ENCODE measurements at regions not wholly inside any gene's neighbourhood (a gene's known extent, or its start where the extent isn't known, plus 50 kb on each side); places are given as distances from the start of the nearest gene placed in this dataset.
"Not testable (repeated sequence)": the region's sequence is repeated elsewhere in the genome, so short reads cannot be mapped to it uniquely, and the experiment has no call there.

DNA sequence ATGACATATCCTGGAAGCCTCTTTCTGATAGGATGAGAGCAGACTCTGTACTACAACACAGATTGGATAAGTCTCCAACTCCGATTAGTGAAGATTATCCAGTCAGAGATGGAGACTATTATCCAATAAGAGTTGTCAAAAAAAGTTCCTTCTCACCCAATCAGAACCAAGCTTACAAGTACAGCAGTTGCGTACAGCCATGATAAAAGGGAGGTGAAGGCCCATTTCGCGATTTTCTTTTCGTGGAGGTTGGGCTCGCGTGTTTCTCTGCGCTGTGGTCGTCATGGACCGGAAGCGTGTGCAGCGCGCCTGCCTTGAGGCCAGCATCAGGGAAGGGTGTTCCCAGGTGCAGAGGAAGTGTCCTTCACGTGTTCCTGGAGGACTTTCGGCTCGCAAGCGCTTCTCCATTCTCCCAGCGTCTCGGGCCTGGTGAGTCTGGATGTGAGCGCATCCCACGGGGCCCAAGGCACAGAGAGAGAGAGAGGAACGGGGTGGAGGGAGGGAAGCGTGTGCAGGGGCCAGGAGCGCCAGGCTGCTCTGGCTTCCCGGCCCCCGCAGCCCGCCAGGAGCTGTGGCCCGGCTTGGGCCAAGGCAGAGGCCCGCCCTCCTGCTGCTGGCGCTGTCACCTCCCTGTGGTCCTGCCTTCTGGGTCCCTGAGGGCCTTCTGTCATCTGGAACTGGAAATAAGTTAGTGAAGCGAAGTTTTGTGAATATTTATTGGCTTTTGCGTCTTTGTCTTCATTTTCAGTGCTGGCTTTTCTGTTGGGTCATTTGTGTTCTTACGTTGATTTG, 53.9 kb downstream of the CDRT15L2 start:
- H3K36me3 Mint-ChIP-seq; ATAC-seq (ENCODE audit: low read depth); H3K4me1 Mint-ChIP-seq; H3K27me3 Mint-ChIP-seq; H3K9me3 Mint-ChIP-seq; H3K4me3 Mint-ChIP-seq; DNase-seq; H3K27ac Mint-ChIP-seq; POLR2A ChIA-PET: not testable (repeated sequence)

DNA sequence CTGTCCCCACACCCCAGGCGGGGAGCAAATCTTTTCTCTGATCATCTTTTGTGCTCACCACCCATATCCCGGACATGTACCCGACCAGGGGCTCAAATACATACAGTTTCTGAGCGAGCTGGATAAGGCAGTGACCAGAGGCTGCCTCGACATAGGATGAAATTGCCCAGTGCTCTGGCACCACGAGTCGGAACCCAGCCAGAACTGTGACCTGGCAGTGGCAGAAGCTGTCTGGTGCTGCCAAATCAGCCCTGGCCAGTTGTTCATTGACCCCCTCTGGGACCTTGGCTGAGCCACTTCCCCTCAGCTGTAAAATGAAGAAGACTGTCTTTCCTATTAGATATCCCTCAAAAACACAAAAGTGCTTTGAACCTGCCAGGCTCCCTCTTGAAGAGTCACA, 60.6 kb downstream of the CDRT15L2 start:
- H3K36me3 Mint-ChIP-seq; H3K27ac Mint-ChIP-seq; ATAC-seq (ENCODE audit: low read depth); POLR2A ChIA-PET; H3K4me1 Mint-ChIP-seq; H3K27me3 Mint-ChIP-seq; DNase-seq; H3K4me3 Mint-ChIP-seq; H3K9me3 Mint-ChIP-seq: not testable (repeated sequence)

DNA sequence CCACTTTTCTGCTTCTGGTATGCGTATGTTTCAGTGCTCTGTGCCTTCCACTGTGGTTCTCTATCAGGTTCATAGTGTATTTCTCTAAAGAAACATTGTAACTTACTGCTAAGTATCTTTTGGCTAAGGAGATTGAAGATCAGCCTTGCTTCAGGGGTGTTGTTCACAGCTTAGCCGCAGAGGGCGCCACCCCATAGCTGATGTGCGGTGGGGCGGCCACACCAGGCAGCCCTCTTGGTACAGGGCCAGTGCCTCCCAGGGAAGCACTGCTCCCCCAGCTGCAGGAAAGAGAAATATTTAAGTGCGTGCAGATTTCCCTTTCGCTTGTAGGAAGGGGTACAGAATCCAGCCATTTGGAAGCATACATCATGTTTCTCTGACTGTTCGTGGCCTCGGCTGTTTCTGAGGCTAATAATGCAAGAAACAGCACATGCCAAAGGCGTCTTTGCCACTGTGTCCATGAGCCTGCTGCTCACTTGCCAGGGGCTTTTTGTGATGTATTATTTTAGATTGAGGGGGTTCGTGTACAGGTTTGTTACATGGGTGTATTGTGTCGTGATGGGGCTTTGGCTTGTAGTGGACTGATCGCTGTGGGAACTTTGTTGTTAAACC, 67.2 kb downstream of the CDRT15L2 start:
- H3K9me3 Mint-ChIP-seq, H3K4me3 Mint-ChIP-seq, H3K27ac Mint-ChIP-seq, H3K27me3 Mint-ChIP-seq, H3K36me3 Mint-ChIP-seq, POLR2A ChIA-PET: not testable (repeated sequence)
- H3K4me1 Mint-ChIP-seq = peaks cover 23% of the 10 kb centered on the region
- peak; percentile 63 for DNase-seq
- ATAC-seq (ENCODE audit: low read depth) = peak; percentile 34

DNA sequence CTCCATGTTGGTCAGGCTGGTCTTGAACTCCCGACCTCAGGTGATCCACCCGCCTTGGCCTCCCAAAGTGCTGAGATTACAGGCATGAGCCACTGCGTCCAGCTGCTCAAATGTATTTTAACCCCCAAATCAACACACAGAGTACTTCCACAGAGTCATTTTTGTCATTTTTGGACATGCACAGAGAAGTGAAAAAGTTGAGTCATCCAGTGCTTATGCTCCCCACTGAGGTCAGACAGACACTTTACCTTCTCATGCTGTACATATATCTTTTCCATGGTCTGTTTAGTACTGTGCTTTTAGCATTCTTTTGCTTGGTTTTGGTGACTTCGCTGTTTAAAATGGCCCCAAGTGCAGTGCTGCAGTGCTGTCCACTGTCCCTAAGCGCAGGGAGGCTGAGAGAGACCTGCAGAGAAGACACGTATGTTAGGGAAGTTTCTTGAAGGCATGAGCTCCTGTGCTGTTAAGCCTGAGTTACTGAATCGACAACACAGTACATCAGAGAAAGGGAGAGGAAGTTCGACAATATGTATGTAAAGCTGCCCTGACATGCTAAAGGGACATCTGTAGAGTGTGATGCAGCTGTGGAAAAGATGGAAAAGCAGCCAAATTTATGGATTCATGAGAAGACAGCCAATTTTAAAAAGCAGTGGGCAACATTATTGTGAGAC, 69.7 kb downstream of the CDRT15L2 start:
- H3K4me3 Mint-ChIP-seq; DNase-seq; H3K36me3 Mint-ChIP-seq; ATAC-seq (ENCODE audit: low read depth); H3K9me3 Mint-ChIP-seq; POLR2A ChIA-PET; H3K27me3 Mint-ChIP-seq: not testable (repeated sequence)
- peaks cover 26% of the 10 kb centered on the region for H3K4me1 Mint-ChIP-seq
- peak overlapping the region; percentile 67 for H3K27ac Mint-ChIP-seq

DNA sequence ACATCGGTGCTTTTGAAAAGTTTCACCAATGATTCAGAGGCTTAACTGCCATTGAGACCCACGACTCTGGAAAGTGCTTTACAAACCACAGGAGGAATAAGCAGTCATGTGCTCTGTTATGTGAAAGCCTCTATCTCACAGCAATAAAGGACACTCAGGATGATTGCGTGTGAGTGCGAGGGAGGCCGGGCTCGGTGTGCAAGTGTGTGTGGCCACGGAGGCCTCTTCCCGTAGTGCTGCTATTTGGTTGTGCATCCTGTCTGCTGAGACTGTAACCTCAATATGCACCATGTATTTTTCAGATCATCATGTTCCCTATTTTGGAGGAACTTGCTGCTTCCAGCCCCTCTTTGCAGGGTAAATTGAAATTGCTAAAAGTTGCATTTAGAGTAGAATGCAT, 71.5 kb downstream of the CDRT15L2 start:
- H3K27me3 Mint-ChIP-seq, H3K36me3 Mint-ChIP-seq, POLR2A ChIA-PET, DNase-seq, H3K9me3 Mint-ChIP-seq: not testable (repeated sequence)
- H3K4me1 Mint-ChIP-seq = peaks cover 26% of the 10 kb centered on the region
- H3K4me3 Mint-ChIP-seq = peak overlapping the region; percentile 37
- H3K27ac Mint-ChIP-seq = peak overlapping the region; percentile 83
- ATAC-seq (ENCODE audit: low read depth) = peak; percentile 82

DNA sequence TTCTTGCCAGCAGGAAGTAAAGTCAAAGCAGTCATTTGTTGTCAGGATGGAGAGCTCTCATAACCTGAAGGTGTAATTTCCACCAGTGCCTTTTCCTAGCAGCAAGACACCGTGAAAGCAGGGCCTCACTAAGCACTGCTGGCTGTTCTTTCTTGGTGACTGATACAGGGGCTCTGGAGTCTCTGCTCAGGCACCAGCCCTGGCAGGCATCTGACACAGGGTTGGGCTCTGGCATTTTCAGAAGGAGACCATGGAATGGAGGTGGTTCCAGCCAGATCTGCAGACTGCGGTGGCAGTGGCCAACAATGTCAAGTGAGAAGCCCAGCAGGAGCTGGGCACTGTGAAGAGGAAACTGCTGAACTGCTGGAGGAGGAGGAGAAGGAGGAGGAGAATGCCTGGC, 72.2 kb downstream of the CDRT15L2 start:
- Mint-ChIP-seq H3K27ac (peak overlapping the region; percentile 83), H3K4me1 (peaks cover 25% of the 10 kb centered on the region)
- DNase-seq, H3K4me3 Mint-ChIP-seq, H3K36me3 Mint-ChIP-seq, H3K9me3 Mint-ChIP-seq, H3K27me3 Mint-ChIP-seq, POLR2A ChIA-PET: not testable (repeated sequence)
- ATAC-seq (ENCODE audit: low read depth) = peak; percentile 41

DNA sequence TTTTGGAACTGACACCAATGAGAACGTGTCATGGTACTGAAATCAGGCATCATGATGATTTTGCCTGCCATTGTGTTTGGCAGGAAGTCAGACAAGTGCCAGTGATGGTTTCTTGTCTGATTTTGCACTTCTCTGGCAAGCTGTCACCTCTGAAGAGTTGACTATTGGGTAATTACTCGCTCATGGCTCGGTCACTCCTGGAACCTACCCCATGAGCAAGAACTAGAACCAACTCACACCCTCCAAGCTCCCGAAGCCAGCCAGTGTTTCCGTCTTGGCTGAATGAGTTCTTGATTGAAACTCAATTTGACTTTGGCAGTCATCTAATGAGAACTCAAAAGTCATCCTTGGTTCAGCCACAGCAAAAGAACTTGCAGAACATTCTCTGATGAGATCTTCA, 73.9 kb downstream of the CDRT15L2 start:
- H3K9me3 Mint-ChIP-seq; ATAC-seq (ENCODE audit: low read depth); POLR2A ChIA-PET; H3K36me3 Mint-ChIP-seq; H3K27ac Mint-ChIP-seq; DNase-seq; H3K27me3 Mint-ChIP-seq; H3K4me3 Mint-ChIP-seq: not testable (repeated sequence)
- H3K4me1 Mint-ChIP-seq = peaks cover 19% of the 10 kb centered on the region

DNA sequence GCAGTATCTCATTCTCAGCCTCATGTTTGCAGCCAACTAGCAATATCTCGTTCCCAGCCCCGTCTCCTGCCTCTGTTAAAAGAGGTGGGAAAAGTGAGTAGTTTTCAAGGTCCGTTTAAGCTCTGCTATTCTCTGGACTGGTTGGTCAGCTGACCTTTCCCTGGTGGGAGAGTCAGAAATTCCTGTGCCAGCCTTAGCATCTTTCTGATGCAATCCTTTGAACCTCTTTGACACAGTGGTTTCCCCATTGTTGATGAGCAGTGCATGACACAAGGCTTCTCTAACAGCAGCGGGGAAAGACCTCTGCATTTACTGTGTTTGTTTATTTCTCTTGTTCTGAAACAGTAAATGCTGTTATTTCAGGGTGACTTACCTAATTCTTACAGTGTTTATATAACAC, 74.6 kb downstream of the CDRT15L2 start:
- POLR2A ChIA-PET; ATAC-seq (ENCODE audit: low read depth); H3K27ac Mint-ChIP-seq; H3K4me3 Mint-ChIP-seq; H3K36me3 Mint-ChIP-seq; DNase-seq; H3K27me3 Mint-ChIP-seq; H3K9me3 Mint-ChIP-seq: not testable (repeated sequence)
- H3K4me1 Mint-ChIP-seq = peaks cover 18% of the 10 kb centered on the region

DNA sequence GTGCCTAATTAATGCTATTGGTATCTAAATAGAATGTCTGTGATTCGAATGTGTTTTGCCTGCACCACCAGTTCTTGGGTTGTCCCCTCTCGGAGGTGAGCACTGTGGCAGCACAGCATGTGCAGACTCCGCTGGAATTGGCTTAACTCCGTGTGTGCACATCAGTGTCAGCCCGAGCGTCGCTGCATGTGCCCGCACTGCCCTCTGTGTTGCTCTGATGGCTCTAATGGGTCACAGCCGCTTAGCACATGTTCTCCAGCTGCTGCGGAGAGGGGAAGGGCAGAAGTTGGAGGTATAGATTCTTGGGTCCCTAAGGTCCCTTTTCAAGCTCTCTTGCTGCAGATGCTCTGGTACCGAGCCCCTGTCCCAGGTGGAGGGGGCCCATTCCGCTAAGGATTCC, 75.1 kb downstream of the CDRT15L2 start:
- H3K27me3 Mint-ChIP-seq; H3K27ac Mint-ChIP-seq; DNase-seq; ATAC-seq (ENCODE audit: low read depth); POLR2A ChIA-PET; H3K4me3 Mint-ChIP-seq; H3K36me3 Mint-ChIP-seq; H3K9me3 Mint-ChIP-seq: not testable (repeated sequence)
- peaks cover 13% of the 10 kb centered on the region for H3K4me1 Mint-ChIP-seq

DNA sequence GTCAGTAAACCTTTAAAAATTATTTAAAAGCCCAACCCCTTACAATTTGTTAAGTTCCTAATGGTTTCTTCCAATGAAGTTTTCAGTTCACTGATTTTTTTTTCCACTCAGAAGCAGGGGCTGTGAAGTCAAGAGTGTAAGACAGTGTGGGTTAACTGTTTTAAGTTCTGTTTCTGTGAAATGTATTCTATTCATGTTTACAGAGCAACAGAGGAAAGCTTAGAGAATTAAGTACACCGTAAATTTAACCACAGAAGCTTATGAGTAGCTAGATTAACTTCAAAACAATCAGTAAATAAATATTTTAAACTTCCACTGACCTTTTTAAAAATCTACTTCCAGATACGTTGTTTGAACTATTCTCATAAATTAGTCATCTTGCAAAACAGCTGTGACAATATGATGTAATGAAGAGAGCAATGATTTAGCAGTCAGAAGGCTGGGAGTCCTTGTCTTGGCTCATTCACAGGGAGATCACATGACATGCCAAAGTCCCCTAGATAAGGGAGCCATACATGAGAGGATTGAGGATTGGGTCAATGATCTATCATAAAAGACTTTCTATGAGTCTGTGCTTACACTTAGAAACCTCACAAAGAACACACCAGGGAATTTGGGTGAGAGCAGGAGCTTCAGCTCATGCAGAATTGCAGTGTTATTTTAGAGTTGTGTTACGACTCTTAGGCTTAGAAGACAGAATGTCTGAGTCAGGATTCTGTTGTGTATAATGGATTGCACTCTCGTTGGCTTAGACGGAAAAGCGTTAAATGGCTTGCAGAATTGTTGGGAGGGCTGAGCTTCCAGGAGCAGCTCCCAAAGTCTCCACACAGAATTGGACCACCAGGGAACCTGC, 85.8 kb downstream of the CDRT15L2 start:
- H3K36me3 Mint-ChIP-seq; H3K9me3 Mint-ChIP-seq; H3K4me1 Mint-ChIP-seq; DNase-seq; H3K27me3 Mint-ChIP-seq; POLR2A ChIA-PET; H3K27ac Mint-ChIP-seq; ATAC-seq (ENCODE audit: low read depth); H3K4me3 Mint-ChIP-seq: not testable (repeated sequence)

DNA sequence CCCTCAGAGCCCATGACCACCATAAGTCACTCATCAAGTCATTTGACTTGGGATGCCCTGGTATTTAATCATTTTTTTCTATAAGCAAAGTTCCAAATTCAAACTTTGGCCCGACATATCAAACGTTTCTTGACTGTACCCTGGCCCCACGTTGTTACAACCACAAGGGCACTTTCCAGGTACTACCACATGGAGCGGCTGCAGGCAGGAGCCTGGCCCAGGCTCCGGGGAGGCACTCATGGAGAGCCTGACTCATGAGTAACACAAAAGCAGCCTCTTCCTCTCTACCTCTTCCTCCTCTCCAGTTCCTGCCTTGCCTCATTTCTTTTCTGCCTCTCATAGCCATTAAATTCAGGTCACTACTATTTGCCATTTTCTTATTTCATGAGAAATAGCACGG, 87.2 kb downstream of the CDRT15L2 start:
- H3K9me3 Mint-ChIP-seq, H3K36me3 Mint-ChIP-seq, H3K4me1 Mint-ChIP-seq, POLR2A ChIA-PET, H3K27me3 Mint-ChIP-seq, H3K27ac Mint-ChIP-seq, H3K4me3 Mint-ChIP-seq, DNase-seq: not testable (repeated sequence)
- peak; percentile 74 for ATAC-seq (ENCODE audit: low read depth)

DNA sequence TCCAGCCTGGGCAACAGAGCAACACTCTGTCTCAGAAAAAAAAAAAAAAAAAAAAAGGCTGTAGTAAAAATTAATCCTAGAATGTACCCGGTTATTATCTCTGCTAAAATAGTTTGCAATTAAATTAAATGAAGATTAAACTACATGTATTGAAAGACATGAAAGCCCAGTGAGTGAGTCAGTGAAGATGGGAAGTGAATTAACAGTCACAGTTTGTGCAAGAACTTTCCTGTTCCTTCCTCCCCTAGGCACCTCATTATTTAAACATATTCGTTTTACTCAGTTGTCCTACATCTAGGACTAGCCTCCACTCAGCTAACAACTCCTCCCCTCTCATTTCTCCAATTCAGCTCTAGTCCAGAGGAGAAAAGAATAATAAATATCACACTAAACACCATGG, 88.2 kb downstream of the CDRT15L2 start:
- H3K27me3 Mint-ChIP-seq; H3K4me3 Mint-ChIP-seq; DNase-seq; H3K27ac Mint-ChIP-seq; H3K36me3 Mint-ChIP-seq; ATAC-seq (ENCODE audit: low read depth); H3K9me3 Mint-ChIP-seq; POLR2A ChIA-PET; H3K4me1 Mint-ChIP-seq: not testable (repeated sequence)

DNA sequence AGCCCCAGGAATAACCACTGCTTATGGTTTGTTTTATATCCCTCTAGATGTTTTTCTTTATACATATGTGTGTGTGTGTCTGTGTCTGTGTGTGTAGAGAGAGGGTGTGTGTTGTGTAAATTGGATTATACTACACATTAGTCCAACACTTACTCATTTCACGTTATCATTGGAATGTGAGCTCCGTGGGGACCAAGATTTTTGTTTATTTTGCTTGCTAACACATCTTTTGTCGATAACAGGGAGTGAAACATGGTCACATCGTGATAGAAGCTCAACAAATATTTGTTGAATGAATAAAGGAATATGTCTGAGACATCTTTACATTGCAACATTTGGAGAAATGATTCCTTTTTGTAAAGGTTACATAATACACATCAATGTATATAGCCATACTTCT, 88.8 kb downstream of the CDRT15L2 start:
- DNase-seq; ATAC-seq (ENCODE audit: low read depth); POLR2A ChIA-PET; H3K4me1 Mint-ChIP-seq; H3K36me3 Mint-ChIP-seq; H3K27ac Mint-ChIP-seq; H3K9me3 Mint-ChIP-seq; H3K27me3 Mint-ChIP-seq; H3K4me3 Mint-ChIP-seq: not testable (repeated sequence)

All from activated naive CD8-positive, alpha-beta T cell treated with anti-CD3 and anti-CD28 coated beads, Interleukin-2, amount 10 ng/mL, durations not matched to agents 7 days and 5 days (primary cell).